ENCODE measurements at regions not wholly inside any gene's neighbourhood (a gene's known extent, or its start where the extent isn't known, plus 50 kb on each side); places are given as distances from the start of the nearest gene placed in this dataset.

DNA sequence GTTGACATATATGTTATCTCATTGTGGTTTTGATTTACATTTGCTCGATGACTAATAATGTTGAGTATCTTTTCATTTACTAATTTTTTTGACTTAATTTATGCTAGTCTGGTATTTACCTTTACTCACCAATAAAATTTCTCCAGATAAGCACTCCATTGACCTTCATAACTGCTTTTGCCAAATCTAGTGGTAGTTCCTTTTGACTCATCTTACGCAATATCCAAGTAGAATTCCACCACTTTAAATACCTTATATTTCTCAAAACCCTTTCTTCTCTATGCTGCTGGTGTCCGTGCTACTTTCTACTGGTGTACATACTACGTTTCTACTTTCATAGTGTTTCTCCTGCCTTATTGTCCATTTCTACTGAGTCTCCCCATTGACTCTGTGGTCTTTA is 407.6 kb upstream of the SPHKAP start:
- TF ChIP-seq POLR2A (IDR thresholded peaks at IDR 0.05): no peak
- TF ChIP-seq, protein P1, sequence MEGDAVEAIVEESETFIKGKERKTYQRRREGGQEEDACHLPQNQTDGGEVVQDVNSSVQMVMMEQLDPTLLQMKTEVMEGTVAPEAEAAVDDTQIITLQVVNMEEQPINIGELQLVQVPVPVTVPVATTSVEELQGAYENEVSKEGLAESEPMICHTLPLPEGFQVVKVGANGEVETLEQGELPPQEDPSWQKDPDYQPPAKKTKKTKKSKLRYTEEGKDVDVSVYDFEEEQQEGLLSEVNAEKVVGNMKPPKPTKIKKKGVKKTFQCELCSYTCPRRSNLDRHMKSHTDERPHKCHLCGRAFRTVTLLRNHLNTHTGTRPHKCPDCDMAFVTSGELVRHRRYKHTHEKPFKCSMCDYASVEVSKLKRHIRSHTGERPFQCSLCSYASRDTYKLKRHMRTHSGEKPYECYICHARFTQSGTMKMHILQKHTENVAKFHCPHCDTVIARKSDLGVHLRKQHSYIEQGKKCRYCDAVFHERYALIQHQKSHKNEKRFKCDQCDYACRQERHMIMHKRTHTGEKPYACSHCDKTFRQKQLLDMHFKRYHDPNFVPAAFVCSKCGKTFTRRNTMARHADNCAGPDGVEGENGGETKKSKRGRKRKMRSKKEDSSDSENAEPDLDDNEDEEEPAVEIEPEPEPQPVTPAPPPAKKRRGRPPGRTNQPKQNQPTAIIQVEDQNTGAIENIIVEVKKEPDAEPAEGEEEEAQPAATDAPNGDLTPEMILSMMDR (IDR thresholded peaks at IDR 0.05): no peak
- TF ChIP-seq POLR2AphosphoS5 (IDR thresholded peaks at IDR 0.05): no peak
- TF ChIP-seq EP300 (IDR thresholded peaks at IDR 0.05): no peak

All from stomach (tissue), 4 donors.